Jurkat, Clone E6-1 (cell line): ENCODE measurements at regions not wholly inside any gene's neighbourhood (a gene's known extent, or its start where the extent isn't known, plus 50 kb on each side); places are given as distances from the start of the nearest gene placed in this dataset.
"Not testable (repeated sequence)": the region's sequence is repeated elsewhere in the genome, so short reads cannot be mapped to it uniquely, and the experiment has no call there.

Source experiments
- DNase-seq: peaks from one replicate; pipeline ENCODE4 v3.0.0-alpha.2; 2011; ENCODE audit warnings: low read depth, low spot score
- H3K4me3 ChIP-seq: 2 replicates; pipeline ENCODE4 v1.5.1; 2011; ENCODE audit warnings: mild to moderate bottlenecking, low read length, control low read depth, moderate library complexity

GRCh38 chr6:22132656-22133055 lies 164.2 kb downstream of the PRL start:
- no peak for DNase-seq
- no peak overlapping the region for H3K4me3 ChIP-seq

- no peak for DNase-seq
- H3K4me3 ChIP-seq = no peak overlapping the region
These were observed 163.5 kb downstream of the PRL start for GRCh38 chr6:22133357-22133756.

GRCh38 chr6:22134308-22134707 lies 162.5 kb downstream of the PRL start:
- no peak overlapping the region for H3K4me3 ChIP-seq
- no peak for DNase-seq

GRCh38 chr6:22135395-22135794 lies 161.4 kb downstream of the PRL start:
- DNase-seq = no peak

GRCh38 chr6:22140736-22141135 lies 156.1 kb downstream of the PRL start:
- DNase-seq, H3K4me3 ChIP-seq: not testable (repeated sequence)

More at GRCh38 chr6:22135395-22135794, 161.4 kb downstream of the PRL start:
- H3K4me3 ChIP-seq = no peak overlapping the region

- no peak overlapping the region for H3K4me3 ChIP-seq
- DNase-seq = no peak
These were observed 155.5 kb downstream of the PRL start for GRCh38 chr6:22141241-22141745.

- DNase-seq = peak; percentile 90
- no peak overlapping the region; the same call in 1 of the 2 replicates for H3K4me3 ChIP-seq
These were observed 154.0 kb downstream of the PRL start for GRCh38 chr6:22142856-22143255.

- no peak for DNase-seq
- no peak overlapping the region for H3K4me3 ChIP-seq
These were observed 151.5 kb downstream of the PRL start for GRCh38 chr6:22145376-22145775.

- H3K4me3 ChIP-seq = peak overlapping the region; percentile 81
- peak; percentile 98 for DNase-seq
These were observed 150.8 kb downstream of the PRL start for GRCh38 chr6:22145823-22146677.

- H3K4me3 ChIP-seq = peak overlapping the region; percentile 81
- DNase-seq = no peak
These were observed 150.2 kb downstream of the PRL start for GRCh38 chr6:22146678-22146930.

GRCh38 chr6:22146931-22147701 lies 149.7 kb downstream of the PRL start:
- H3K4me3 ChIP-seq = peak overlapping the region; percentile 81
- DNase-seq = peak; percentile 75

GRCh38 chr6:22147921-22148776 lies 148.7 kb downstream of the PRL start:
- peak overlapping the region; percentile 81 for H3K4me3 ChIP-seq
- DNase-seq = peak; percentile 90

GRCh38 chr6:22149096-22149495 lies 147.7 kb downstream of the PRL start:
- peak overlapping the region; percentile 81 for H3K4me3 ChIP-seq
- DNase-seq = peak; percentile 81

- DNase-seq = peak; percentile 78
- peak overlapping the region; percentile 81 for H3K4me3 ChIP-seq
These were observed 147.1 kb downstream of the PRL start for GRCh38 chr6:22149501-22150367.

GRCh38 chr6:22150368-22151035 lies 146.3 kb downstream of the PRL start:
- no peak overlapping the region for H3K4me3 ChIP-seq
- DNase-seq = no peak

GRCh38 chr6:22151892-22152291 lies 144.9 kb downstream of the PRL start:
- no peak overlapping the region for H3K4me3 ChIP-seq
- no peak for DNase-seq

GRCh38 chr6:22152841-22153240 lies 144.0 kb downstream of the PRL start:
- H3K4me3 ChIP-seq = no peak overlapping the region
- no peak for DNase-seq
